Cardiac muscle cell (in vitro differentiated cells and primary cell): ENCODE measurements at regions not wholly inside any gene's neighbourhood (a gene's known extent, or its start where the extent isn't known, plus 50 kb on each side); places are given as distances from the start of the nearest gene placed in this dataset.

Experiments
- DNase-seq, 2 donors: peaks; one replicate each; pipeline versions ENCODE4 v3.0.0 to v3.0.0-alpha.2; 2010 to 2017; ENCODE audit warnings: low read depth in 1 of 2, low spot score in 1 of 2
- H3K27ac ChIP-seq: fragments of 200-600 bp; sonication (generic); 2 replicates; pipeline ENCODE4 v1.5.1; 2016
- H3K27me3 ChIP-seq: fragments of 200-600 bp; sonication (generic); 2 replicates; pipeline ENCODE4 v1.6.0; 2016; ENCODE audit warnings: control low read depth
- H3K36me3 ChIP-seq: fragments of 200-600 bp; sonication (generic); 2 replicates; pipeline ENCODE4 v1.5.1; 2016; ENCODE audit warnings: control low read depth
- H3K4me1 ChIP-seq: fragments of 200-600 bp; sonication (generic); 2 replicates; pipeline ENCODE4 v1.8.1; 2017; ENCODE audit warnings: low read depth, mild to moderate bottlenecking, mixed run types
- H3K4me3 ChIP-seq: fragments of 200-600 bp; sonication (generic); 2 replicates; pipeline ENCODE4 v1.5.1; 2016; ENCODE audit warnings: mild to moderate bottlenecking
- H3K9me3 ChIP-seq: fragments of 200-600 bp; sonication (generic); 2 replicates; pipeline ENCODE4 v1.5.1; 2017; ENCODE audit warnings: low read depth, mild to moderate bottlenecking, control low read depth
- TF ChIP-seq, protein P1 (sequence below): IDR thresholded peaks from 2 replicates; pipeline ENCODE4 v1.5.1; 2012; ENCODE audit warnings: low read depth, mild to moderate bottlenecking, low read length

DNA sequence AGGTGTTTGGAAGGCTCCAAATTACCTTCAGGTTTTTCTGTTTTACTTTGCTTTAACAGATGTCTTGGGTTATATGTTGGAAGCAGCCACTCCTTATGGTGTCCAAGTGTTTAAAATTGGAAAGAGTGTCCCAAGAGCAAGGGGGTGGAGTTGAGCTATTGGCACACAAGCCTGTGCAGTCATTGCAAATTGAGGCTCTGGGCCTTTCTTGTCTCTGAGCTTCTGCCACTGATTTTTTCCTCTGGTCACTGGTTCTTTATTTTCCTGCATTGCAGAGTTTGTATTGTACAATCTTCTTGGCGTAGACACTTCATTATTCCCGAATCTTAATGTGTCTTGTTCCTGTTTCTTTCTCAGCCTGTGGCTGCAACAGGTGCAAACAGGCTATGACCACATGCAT is 598.8 kb downstream of the RNF144B start:
- Histone ChIP-seq H3K27ac (no peak overlapping the region), H3K4me3 (no peak overlapping the region), H3K9me3 (no peaks in the 10 kb centered on the region), H3K4me1 (no peaks in the 10 kb centered on the region), H3K36me3 (no peaks in the 10 kb centered on the region), H3K27me3 (no peaks in the 10 kb centered on the region)
- no peak for DNase-seq
- TF ChIP-seq, protein P1, sequence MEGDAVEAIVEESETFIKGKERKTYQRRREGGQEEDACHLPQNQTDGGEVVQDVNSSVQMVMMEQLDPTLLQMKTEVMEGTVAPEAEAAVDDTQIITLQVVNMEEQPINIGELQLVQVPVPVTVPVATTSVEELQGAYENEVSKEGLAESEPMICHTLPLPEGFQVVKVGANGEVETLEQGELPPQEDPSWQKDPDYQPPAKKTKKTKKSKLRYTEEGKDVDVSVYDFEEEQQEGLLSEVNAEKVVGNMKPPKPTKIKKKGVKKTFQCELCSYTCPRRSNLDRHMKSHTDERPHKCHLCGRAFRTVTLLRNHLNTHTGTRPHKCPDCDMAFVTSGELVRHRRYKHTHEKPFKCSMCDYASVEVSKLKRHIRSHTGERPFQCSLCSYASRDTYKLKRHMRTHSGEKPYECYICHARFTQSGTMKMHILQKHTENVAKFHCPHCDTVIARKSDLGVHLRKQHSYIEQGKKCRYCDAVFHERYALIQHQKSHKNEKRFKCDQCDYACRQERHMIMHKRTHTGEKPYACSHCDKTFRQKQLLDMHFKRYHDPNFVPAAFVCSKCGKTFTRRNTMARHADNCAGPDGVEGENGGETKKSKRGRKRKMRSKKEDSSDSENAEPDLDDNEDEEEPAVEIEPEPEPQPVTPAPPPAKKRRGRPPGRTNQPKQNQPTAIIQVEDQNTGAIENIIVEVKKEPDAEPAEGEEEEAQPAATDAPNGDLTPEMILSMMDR: no peak

DNA sequence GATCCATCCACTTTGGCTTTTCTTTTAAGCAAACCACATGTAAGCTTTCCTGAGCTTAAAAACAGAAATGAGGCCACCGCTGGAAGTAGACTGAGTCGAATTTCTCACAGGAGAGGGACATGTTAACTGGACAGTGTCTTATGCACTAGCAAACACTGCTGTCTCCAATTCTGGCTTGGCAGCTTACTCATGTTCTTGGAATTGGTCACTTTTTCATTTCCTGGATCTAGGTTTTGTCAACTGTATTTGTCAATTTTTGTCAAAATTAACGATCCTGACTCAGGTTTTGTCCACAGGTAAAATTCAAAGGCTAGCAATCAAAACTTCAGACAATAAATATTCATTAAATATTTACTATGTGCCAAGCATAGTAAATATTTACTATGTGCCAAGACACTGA is 601.5 kb downstream of the RNF144B start:
- Histone ChIP-seq H3K4me3 (no peak overlapping the region), H3K27ac (no peak overlapping the region), H3K36me3 (no peaks in the 10 kb centered on the region), H3K4me1 (no peaks in the 10 kb centered on the region), H3K27me3 (no peaks in the 10 kb centered on the region), H3K9me3 (no peaks in the 10 kb centered on the region)
- no peak for DNase-seq
- TF ChIP-seq, protein P1: no peak

DNA sequence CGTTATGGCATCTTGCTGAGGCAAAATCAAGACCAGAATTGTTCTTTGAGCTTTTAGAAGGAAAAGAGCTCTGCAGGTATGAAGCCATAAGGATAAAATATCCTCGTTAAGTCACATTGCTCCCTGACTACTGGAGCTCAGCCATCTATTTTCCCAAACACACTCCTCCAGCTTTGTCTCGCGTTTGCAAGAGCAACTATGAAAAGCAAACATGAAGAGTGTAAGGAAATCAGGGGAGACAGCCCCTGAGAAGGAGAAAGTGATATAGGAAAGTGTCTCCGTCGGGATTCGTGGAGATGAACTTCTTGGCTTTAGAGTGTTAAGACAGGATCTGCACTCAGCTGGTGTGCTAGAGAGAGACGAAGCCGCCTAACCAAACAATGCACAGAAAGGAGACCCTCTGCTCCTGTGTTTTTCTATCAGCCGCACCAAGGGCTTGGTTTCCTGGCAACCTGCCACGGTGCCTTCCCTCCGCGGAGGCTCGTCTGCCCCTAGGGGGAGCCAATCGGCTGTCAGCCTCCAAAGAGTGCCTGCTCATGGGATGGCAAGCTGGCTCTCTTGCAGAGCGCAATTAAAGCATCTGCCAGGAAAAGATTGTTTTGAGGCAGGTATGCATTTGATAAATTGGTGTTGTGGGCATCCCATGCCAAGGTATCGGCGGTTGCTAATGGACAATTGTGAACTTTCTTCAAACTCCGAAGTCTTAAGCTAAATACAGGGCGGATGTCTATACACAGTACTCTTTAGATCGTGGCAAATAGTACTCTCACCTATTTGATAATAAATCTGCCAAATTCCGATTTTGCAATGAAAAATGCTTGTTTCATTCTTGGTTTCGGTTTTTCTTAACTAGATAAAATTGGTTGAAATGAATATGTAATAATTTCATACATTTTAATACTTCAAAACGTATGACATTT is 603.2 kb downstream of the RNF144B start:
- Histone ChIP-seq H3K4me1 (no peaks in the 10 kb centered on the region), H3K27me3 (no peaks in the 10 kb centered on the region), H3K9me3 (no peaks in the 10 kb centered on the region), H3K27ac (no peak overlapping the region), H3K4me3 (no peak overlapping the region), H3K36me3 (no peaks in the 10 kb centered on the region)
- TF ChIP-seq, protein P1: peak; percentile 66
- peak; percentile 62 to 89 for DNase-seq

DNA sequence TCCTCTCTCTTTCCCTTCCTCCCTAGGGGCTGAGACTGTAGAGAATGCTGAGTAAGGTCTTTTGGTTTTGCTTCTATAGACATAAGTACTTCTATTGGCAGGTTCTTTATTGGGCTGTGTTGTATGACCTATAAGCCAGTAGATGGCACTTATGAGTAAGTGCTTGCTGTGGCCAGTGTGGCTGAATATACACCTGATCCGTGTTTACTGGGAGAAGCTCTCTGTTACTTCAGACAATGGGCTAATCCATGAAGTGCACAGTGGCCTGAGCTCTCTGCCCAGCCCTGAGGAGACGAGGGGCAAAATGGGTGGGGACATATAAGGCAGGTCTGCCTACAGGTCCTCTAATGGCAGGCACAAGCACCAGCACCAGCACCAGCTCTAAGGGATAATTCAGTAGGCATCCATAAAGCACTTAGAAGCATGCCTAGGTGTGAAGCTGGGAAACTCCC is 610.3 kb downstream of the RNF144B start:
- Histone ChIP-seq H3K36me3 (no peaks in the 10 kb centered on the region), H3K27me3 (no peaks in the 10 kb centered on the region), H3K4me3 (no peak overlapping the region), H3K27ac (no peak overlapping the region), H3K9me3 (no peaks in the 10 kb centered on the region), H3K4me1 (no peaks in the 10 kb centered on the region)
- DNase-seq: peak; percentile 70 to 78
- TF ChIP-seq, protein P1: peak; percentile 73

DNA sequence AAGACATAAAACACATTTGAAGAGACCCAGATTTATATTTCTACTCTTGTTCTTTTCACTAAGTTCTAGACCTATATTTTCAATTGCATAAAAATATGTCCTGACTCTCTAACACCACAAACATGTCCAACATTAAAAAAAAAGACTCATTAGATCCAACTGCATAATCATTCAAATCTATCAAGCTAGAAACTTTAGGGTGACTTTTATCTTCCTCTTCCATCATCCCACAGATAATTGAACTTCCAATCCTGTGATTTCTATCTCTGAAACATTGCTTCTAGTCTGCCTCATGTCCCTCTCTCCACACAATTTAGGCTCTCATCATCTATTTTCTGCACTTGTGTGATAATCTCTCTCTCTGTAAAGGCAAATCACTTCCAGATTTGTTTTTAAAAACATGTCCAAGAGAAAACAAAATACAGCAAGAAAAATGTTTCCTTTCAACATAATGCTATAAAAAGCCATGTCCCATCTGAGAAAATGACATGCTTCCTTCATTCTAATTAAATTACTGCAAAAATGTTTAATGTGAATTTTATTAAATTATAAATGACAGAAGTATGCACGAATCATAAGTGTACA is 615.9 kb downstream of the RNF144B start:
- TF ChIP-seq, protein P1: no peak
- no peak overlapping the region for H3K4me3 ChIP-seq
- H3K36me3 ChIP-seq: no peaks in the 10 kb centered on the region
- H3K27me3 ChIP-seq: no peaks in the 10 kb centered on the region
- no peak for DNase-seq
- no peak overlapping the region for H3K27ac ChIP-seq
- H3K4me1 ChIP-seq: no peaks in the 10 kb centered on the region
- no peaks in the 10 kb centered on the region for H3K9me3 ChIP-seq
